AML-193 (cell line): ENCODE measurements at regions not wholly inside any gene's neighbourhood (a gene's known extent, or its start where the extent isn't known, plus 50 kb on each side); places are given as distances from the start of the nearest gene placed in this dataset.
"Not testable (repeated sequence)": the region's sequence is repeated elsewhere in the genome, so short reads cannot be mapped to it uniquely, and the experiment has no call there.

ENCODE experiments used
- DNase-seq, 2 experiments: peaks; one replicate each; lab custom pipeline; 2025; lab: John Stamatoyannopoulos, UW

GRCh38 chr15:70373439-70373838, 275.7 kb upstream of the TLE3 start:
- DNase-seq, result not testable (repeated sequence)

- not testable (repeated sequence) for DNase-seq
Observed at GRCh38 chr15:70367913-70368705, 270.4 kb upstream of the TLE3 start.

- DNase-seq, result not testable (repeated sequence)
Observed at GRCh38 chr15:70364023-70364422, 266.3 kb upstream of the TLE3 start.

GRCh38 chr15:70362886-70363285, 265.2 kb upstream of the TLE3 start:
- DNase-seq, result peak in 1 of 2 experiments; percentile 21

GRCh38 chr15:70362350-70362749, 264.6 kb upstream of the TLE3 start:
- no peak for DNase-seq

GRCh38 chr15:70361891-70362290, 264.2 kb upstream of the TLE3 start:
- no peak for DNase-seq

GRCh38 chr15:70361106-70361505, 263.4 kb upstream of the TLE3 start:
- DNase-seq, result no peak

- DNase-seq, result no peak
Observed at GRCh38 chr15:70358871-70359647, 261.3 kb upstream of the TLE3 start.

GRCh38 chr15:70358011-70358819, 260.5 kb upstream of the TLE3 start:
- DNase-seq, result no peak

- no peak for DNase-seq
Observed at GRCh38 chr15:70357453-70357852, 259.7 kb upstream of the TLE3 start.

- DNase-seq, result no peak
Observed at GRCh38 chr15:70356919-70357318, 259.2 kb upstream of the TLE3 start.

GRCh38 chr15:70356062-70356860, 258.5 kb upstream of the TLE3 start:
- DNase-seq, result no peak

- DNase-seq, result no peak
Observed at GRCh38 chr15:70355275-70355795, 257.6 kb upstream of the TLE3 start.

- DNase-seq, result no peak
Observed at GRCh38 chr15:70354346-70354905, 256.7 kb upstream of the TLE3 start.

GRCh38 chr15:70353606-70354345, 256.1 kb upstream of the TLE3 start:
- no peak for DNase-seq

GRCh38 chr15:70351941-70352774, 254.4 kb upstream of the TLE3 start:
- no peak for DNase-seq

- no peak for DNase-seq
Observed at GRCh38 chr15:70351391-70351790, 253.7 kb upstream of the TLE3 start.

GRCh38 chr15:70348581-70349344, 251.0 kb upstream of the TLE3 start:
- DNase-seq, result peak; percentile 96 to 97

GRCh38 chr15:70348226-70348543, 250.5 kb upstream of the TLE3 start:
- DNase-seq, result no peak
